CD4-positive, CD25-positive, alpha-beta regulatory T cell (primary cell): ENCODE measurements at regions not wholly inside any gene's neighbourhood (a gene's known extent, or its start where the extent isn't known, plus 50 kb on each side); places are given as distances from the start of the nearest gene placed in this dataset.

Source experiments
- ATAC-seq, 2 donors: fragments of 150-1000 bp; cut with Tn5 transposase; one replicate each; pipeline ENCODE4 v1.10.0; 2021; ENCODE audit warnings: low read depth in 2 of 2, moderate number of reproducible peaks in 2 of 2, moderate library complexity in 1 of 2
- DNase-seq, 3 donors: peaks; one replicate each; pipeline versions ENCODE4 v3.0.0 to v3.0.0-alpha.2; 2012 to 2022; ENCODE audit warnings: mixed read lengths in 1 of 3
- H3K27ac ChIP-seq: one replicate; pipeline ENCODE4 v1.7.0; 2013; ENCODE audit warnings: mild to moderate bottlenecking, low read length; ENCODE audit not compliant: insufficient read depth, poor library complexity, severe bottlenecking
- H3K27me3 ChIP-seq: one replicate; pipeline ENCODE4 v1.7.0; 2013; ENCODE audit warnings: low read length; ENCODE audit not compliant: control insufficient read depth, insufficient read depth
- H3K36me3 ChIP-seq: one replicate; pipeline ENCODE4 v1.7.0; 2013; ENCODE audit warnings: mild to moderate bottlenecking, low read length, moderate library complexity; ENCODE audit not compliant: control insufficient read depth, insufficient read depth
- H3K4me1 ChIP-seq: 2 replicates; pipeline ENCODE4 v1.7.0; 2013; ENCODE audit warnings: mild to moderate bottlenecking, low read length; ENCODE audit not compliant: insufficient read depth, control insufficient read depth, poor library complexity, severe bottlenecking
- H3K4me3 ChIP-seq: one replicate; pipeline ENCODE4 v1.7.0; 2013; ENCODE audit warnings: low read depth, mild to moderate bottlenecking, low read length, moderate library complexity
- H3K9me3 ChIP-seq, 2 experiments: 1 replicate in 1 of 2; 2 replicates in 1 of 2; pipeline ENCODE4 v1.7.0; 2013; ENCODE audit warnings: low read length in 2 of 2, mild to moderate bottlenecking in 1 of 2, moderate library complexity in 1 of 2; ENCODE audit not compliant: control insufficient read depth in 2 of 2
- H3K27ac Mint-ChIP-seq, 3 donors: one replicate each; pipeline ENCODE4 v1.8.0; 2020 to 2022; ENCODE audit warnings: mild to moderate bottlenecking in 3 of 3, mixed read lengths in 3 of 3, moderate library complexity in 2 of 3
- H3K27me3 Mint-ChIP-seq: one replicate; pipeline ENCODE4 v1.8.0; 2022; ENCODE audit warnings: mild to moderate bottlenecking, mixed read lengths
- H3K36me3 Mint-ChIP-seq: one replicate; pipeline ENCODE4 v1.8.0; 2020; ENCODE audit warnings: mixed read lengths
- H3K4me1 Mint-ChIP-seq, 4 donors: one replicate each; pipeline ENCODE4 v1.8.0; 2020 to 2022; ENCODE audit warnings: mixed read lengths in 4 of 4, mild to moderate bottlenecking in 1 of 4
- H3K4me3 Mint-ChIP-seq, 4 donors: one replicate each; pipeline ENCODE4 v1.8.0; 2020 to 2022; ENCODE audit warnings: mild to moderate bottlenecking in 4 of 4, mixed read lengths in 4 of 4, moderate library complexity in 3 of 4
- H3K9me3 Mint-ChIP-seq, 7 donors: one replicate each; pipeline ENCODE4 v1.8.0; 2020 to 2022; ENCODE audit warnings: mixed read lengths in 7 of 7, mild to moderate bottlenecking in 3 of 7, moderate library complexity in 2 of 7

DNA sequence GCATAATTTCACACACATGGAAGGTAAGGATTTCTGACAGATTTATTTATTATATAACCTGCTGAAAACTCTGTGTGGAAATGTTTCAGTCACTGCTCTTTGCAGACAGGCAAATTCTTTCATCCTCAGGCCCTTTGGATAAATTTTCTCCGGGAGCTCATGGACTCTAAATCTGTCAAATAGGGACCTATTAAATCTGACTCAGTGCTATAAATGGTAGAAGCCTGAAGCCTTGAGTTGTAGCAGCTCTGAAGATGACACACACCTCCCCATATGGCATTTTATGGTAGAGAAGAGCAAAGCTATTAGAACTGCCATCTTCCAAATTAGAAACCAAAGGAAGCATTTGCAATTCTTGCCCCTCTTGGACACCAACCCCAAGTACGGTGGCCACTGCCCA is 808.7 kb downstream of the XPNPEP1 start:
- Histone ChIP-seq H3K36me3 (no peaks in the 10 kb centered on the region), H3K27ac (no peak overlapping the region), H3K4me1 (no peaks in the 10 kb centered on the region), H3K9me3 (peaks cover 0 to 12% of the 10 kb centered on the region in 2 experiments), H3K4me3 (no peak overlapping the region), H3K27me3 (no peaks in the 10 kb centered on the region)
- no peak overlapping the region for H3K4me3 Mint-ChIP-seq
- DNase-seq (no peak), ATAC-seq (no peak)
- no peaks in the 10 kb centered on the region for H3K4me1 Mint-ChIP-seq
- H3K9me3 Mint-ChIP-seq: peaks cover 0 to 21% (median 9%) of the 10 kb centered on the region in 7 donors
- H3K36me3 Mint-ChIP-seq: no peaks in the 10 kb centered on the region
- no peak overlapping the region for H3K27ac Mint-ChIP-seq
- H3K27me3 Mint-ChIP-seq: no peaks in the 10 kb centered on the region

DNA sequence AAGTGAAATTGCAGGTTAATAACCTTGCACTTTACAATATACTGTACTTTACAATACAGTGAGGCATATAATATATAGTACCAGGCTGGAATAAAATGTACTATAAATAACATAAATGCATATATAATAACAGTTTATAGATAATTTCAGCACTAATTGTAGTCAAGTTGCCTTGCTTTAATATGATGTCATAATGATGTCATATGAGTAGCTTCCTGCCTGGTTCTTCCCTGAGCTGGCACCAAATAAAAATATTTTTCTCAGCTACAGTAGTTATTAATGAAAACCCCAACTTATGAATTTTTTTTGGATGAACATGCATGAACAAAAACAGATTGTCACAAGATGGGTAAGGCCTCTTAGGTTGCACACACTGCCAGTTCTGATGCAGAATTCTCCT is 816.7 kb downstream of the XPNPEP1 start:
- no peaks in the 10 kb centered on the region for H3K4me1 ChIP-seq
- H3K27me3 Mint-ChIP-seq: no peaks in the 10 kb centered on the region

DNA sequence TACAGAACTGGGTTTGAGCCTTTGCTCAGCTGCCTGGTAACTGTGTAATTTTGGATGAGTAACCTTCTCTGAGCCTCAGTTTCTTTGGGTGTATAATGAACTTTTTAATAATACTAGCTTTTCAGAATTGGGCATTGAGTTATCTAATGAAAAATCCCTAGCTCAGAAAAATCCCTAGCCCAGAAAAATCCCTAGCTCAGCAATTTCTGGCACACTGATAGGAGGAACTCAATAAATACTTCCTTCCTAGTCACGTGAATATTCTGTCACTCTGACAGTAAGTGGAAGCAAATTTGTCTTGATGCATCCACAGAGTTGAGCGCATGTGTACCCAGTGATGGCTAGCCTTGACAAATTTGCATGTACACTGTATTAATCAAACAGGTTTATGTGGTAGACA is 817.6 kb downstream of the XPNPEP1 start:
- Histone ChIP-seq H3K9me3 (peaks cover 0 to 6% of the 10 kb centered on the region in 2 experiments), H3K4me3 (no peak overlapping the region), H3K27ac (no peak overlapping the region), H3K36me3 (no peaks in the 10 kb centered on the region), H3K27me3 (no peaks in the 10 kb centered on the region), H3K4me1 (no peaks in the 10 kb centered on the region)
- no peaks in the 10 kb centered on the region for H3K36me3 Mint-ChIP-seq
- H3K9me3 Mint-ChIP-seq: peaks cover 0 to 18% (median 3%) of the 10 kb centered on the region in 7 donors
- H3K27ac Mint-ChIP-seq: no peak overlapping the region
- no peak overlapping the region for H3K4me3 Mint-ChIP-seq
- DNase-seq (no peak), ATAC-seq (no peak)
- H3K4me1 Mint-ChIP-seq: no peaks in the 10 kb centered on the region
- H3K27me3 Mint-ChIP-seq: no peaks in the 10 kb centered on the region

More for the DNA sequence above, 816.7 kb downstream of the XPNPEP1 start:
- H3K27ac Mint-ChIP-seq: no peak overlapping the region
- ATAC-seq (no peak), DNase-seq (no peak)
- H3K36me3 Mint-ChIP-seq: no peaks in the 10 kb centered on the region
- H3K4me1 Mint-ChIP-seq: no peaks in the 10 kb centered on the region
- H3K9me3 ChIP-seq: peaks cover 0 to 6% of the 10 kb centered on the region in 2 experiments
- peaks cover 2 to 18% (median 5%) of the 10 kb centered on the region in 7 donors for H3K9me3 Mint-ChIP-seq
- no peak overlapping the region for H3K4me3 Mint-ChIP-seq
- H3K27me3 ChIP-seq: no peaks in the 10 kb centered on the region
- H3K4me3 ChIP-seq: no peak overlapping the region
- no peak overlapping the region for H3K27ac ChIP-seq
- H3K36me3 ChIP-seq: no peaks in the 10 kb centered on the region

DNA sequence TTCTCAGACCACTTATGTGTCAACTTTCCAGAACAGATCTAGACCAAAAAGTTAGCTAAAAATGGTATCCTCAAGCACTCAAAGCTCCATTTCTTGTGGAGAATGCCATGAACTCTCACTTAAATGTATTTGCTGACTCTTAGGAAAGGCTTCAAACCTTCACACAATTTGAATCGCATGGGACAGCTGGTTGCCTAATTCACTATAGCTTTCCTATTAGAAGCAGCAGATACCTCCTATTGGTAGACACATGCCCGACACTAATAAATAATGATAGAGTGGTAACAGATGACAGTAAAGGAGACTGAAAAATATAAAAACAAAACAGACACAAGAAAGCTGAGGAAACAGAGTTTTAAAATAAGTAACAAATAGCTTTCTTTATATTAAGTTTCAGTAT is 818.5 kb downstream of the XPNPEP1 start:
- no peak for ATAC-seq

DNA sequence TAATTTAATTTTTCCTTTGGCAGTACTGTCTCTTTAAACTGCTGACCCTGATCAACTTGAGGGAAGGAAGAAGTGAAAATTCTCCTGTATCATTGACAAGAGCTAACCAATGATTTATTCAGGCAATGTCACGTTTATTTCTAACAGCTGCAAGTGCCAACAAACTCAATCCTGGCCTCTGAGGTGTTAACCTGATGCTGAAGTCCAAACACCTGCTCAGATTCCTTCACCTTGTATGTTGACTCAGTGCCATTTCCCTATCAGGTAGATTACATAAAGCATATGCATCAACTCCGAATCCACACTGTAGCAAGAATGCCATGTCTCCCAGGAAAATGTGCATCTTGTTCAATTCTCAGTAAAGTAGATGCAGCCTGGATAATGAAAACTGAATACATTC is 820.0 kb downstream of the XPNPEP1 start:
- H3K27me3 Mint-ChIP-seq: no peaks in the 10 kb centered on the region
- no peak overlapping the region for H3K27ac Mint-ChIP-seq
- DNase-seq: no peak
- no peak for ATAC-seq
- Histone ChIP-seq H3K4me1 (no peaks in the 10 kb centered on the region), H3K36me3 (no peaks in the 10 kb centered on the region), H3K27me3 (no peaks in the 10 kb centered on the region), H3K27ac (no peak overlapping the region), H3K9me3 (peaks cover 0 to 6% of the 10 kb centered on the region in 2 experiments), H3K4me3 (no peak overlapping the region)
- no peaks in the 10 kb centered on the region for H3K4me1 Mint-ChIP-seq
- H3K9me3 Mint-ChIP-seq: peaks cover 0 to 18% (median 4%) of the 10 kb centered on the region in 7 donors
- no peaks in the 10 kb centered on the region for H3K36me3 Mint-ChIP-seq
- H3K4me3 Mint-ChIP-seq: no peak overlapping the region

More for the DNA sequence above, 818.5 kb downstream of the XPNPEP1 start:
- H3K4me1 Mint-ChIP-seq: no peaks in the 10 kb centered on the region
- peaks cover 0 to 18% (median 5%) of the 10 kb centered on the region in 7 donors for H3K9me3 Mint-ChIP-seq
- no peak overlapping the region for H3K4me3 Mint-ChIP-seq
- H3K4me1 ChIP-seq: no peaks in the 10 kb centered on the region
- no peaks in the 10 kb centered on the region for H3K27me3 Mint-ChIP-seq
- no peak overlapping the region for H3K4me3 ChIP-seq
- H3K27ac Mint-ChIP-seq: no peak overlapping the region
- no peak for DNase-seq
- no peaks in the 10 kb centered on the region for H3K36me3 Mint-ChIP-seq
- no peak overlapping the region for H3K27ac ChIP-seq
- H3K9me3 ChIP-seq: peaks cover 0 to 6% of the 10 kb centered on the region in 2 experiments
- no peaks in the 10 kb centered on the region for H3K36me3 ChIP-seq
- no peaks in the 10 kb centered on the region for H3K27me3 ChIP-seq

DNA sequence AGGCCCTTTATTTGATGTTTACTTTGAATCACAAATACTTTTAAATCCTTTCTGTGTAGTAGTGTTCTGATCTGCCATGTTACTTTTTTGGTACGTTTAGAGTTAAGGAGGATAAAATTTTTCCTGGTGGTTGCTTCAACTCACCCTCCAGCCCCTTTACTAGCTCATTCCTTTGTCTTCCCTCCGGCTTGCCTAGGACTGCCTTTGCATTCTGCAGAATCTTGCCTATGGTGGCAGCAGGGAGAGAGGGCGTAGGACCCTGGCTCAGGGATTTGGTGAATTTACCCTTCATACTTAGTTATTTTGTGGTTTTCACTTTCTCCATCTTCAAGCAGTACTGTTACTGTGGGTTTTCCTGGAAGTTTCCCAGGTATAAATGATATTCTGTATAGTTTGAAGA is 833.5 kb downstream of the XPNPEP1 start:
- no peaks in the 10 kb centered on the region for H3K27me3 ChIP-seq
- H3K27me3 Mint-ChIP-seq: peaks cover 5% of the 10 kb centered on the region
- H3K4me3 Mint-ChIP-seq: no peak overlapping the region
- H3K36me3 ChIP-seq: no peaks in the 10 kb centered on the region
- no peaks in the 10 kb centered on the region for H3K36me3 Mint-ChIP-seq
- ATAC-seq (no peak), DNase-seq (no peak)
- no peak overlapping the region for H3K27ac Mint-ChIP-seq
- peaks cover 0 to 16% (median 4%) of the 10 kb centered on the region in 7 donors for H3K9me3 Mint-ChIP-seq
- H3K27ac ChIP-seq: no peak overlapping the region
- no peaks in the 10 kb centered on the region for H3K4me1 ChIP-seq
- H3K4me3 ChIP-seq: no peak overlapping the region
- H3K4me1 Mint-ChIP-seq: no peaks in the 10 kb centered on the region
- no peaks in the 10 kb centered on the region for H3K9me3 ChIP-seq

DNA sequence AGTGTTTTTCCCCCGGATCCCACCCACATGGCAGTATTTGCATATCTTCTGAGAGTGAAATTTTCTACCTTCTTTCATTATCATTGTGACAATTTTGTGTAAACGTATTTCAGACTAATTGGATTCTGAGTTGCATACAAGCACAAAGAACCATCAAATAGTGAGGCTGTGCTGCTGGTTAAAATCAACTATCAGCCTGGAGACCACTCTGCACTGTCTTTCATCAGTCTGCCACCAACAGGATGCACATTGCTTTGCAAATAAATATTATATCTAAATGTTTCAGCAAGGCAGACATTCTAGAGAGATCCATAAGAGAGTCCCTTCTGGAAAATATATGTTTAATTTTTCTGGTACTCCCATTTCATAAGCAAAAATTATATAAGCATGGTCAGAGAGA is 851.8 kb downstream of the XPNPEP1 start:
- ATAC-seq (no peak), DNase-seq (no peak)
- H3K9me3 ChIP-seq: no peaks in the 10 kb centered on the region
- H3K36me3 Mint-ChIP-seq: no peaks in the 10 kb centered on the region
- no peaks in the 10 kb centered on the region for H3K36me3 ChIP-seq
- H3K4me1 ChIP-seq: no peaks in the 10 kb centered on the region
- no peak overlapping the region for H3K27ac Mint-ChIP-seq
- H3K27me3 ChIP-seq: no peaks in the 10 kb centered on the region
- H3K4me1 Mint-ChIP-seq: no peaks in the 10 kb centered on the region
- H3K27ac ChIP-seq: no peak overlapping the region
- H3K27me3 Mint-ChIP-seq: no peaks in the 10 kb centered on the region
- no peak overlapping the region for H3K4me3 Mint-ChIP-seq
- H3K9me3 Mint-ChIP-seq: peaks cover 6 to 21% (median 8%) of the 10 kb centered on the region in 7 donors
- no peak overlapping the region for H3K4me3 ChIP-seq

DNA sequence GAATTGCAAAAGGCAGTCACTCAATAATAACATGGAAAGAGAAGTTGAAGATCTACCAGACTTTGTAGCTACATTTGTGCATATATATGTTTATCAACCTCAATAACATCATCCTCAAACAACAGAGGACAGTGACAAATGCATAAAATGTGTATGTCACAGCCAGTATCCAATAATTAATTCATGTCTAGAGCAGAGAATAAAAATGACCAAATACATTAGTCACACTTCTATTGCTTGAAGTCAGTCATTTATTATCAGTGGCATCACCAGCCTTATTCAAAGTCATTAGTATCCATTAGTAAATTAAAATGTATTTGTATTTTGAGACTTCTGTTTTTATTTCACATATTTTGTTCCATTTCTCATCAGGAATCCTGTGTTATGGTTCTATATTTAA is 852.8 kb downstream of the XPNPEP1 start:
- Histone ChIP-seq H3K27me3 (no peaks in the 10 kb centered on the region), H3K36me3 (no peaks in the 10 kb centered on the region), H3K27ac (no peak overlapping the region), H3K4me1 (no peaks in the 10 kb centered on the region), H3K4me3 (no peak overlapping the region), H3K9me3 (no peaks in the 10 kb centered on the region)
- Mint-ChIP-seq H3K4me1 (no peaks in the 10 kb centered on the region), H3K9me3 (peaks cover 7 to 24% (median 11%) of the 10 kb centered on the region in 7 donors), H3K36me3 (no peaks in the 10 kb centered on the region), H3K27ac (no peak overlapping the region), H3K4me3 (no peak overlapping the region), H3K27me3 (no peaks in the 10 kb centered on the region)
- DNase-seq (no peak), ATAC-seq (no peak)
